ENCODE measurements at regions not wholly inside any gene's neighbourhood (a gene's known extent, or its start where the extent isn't known, plus 50 kb on each side); places are given as distances from the start of the nearest gene placed in this dataset.

DNA sequence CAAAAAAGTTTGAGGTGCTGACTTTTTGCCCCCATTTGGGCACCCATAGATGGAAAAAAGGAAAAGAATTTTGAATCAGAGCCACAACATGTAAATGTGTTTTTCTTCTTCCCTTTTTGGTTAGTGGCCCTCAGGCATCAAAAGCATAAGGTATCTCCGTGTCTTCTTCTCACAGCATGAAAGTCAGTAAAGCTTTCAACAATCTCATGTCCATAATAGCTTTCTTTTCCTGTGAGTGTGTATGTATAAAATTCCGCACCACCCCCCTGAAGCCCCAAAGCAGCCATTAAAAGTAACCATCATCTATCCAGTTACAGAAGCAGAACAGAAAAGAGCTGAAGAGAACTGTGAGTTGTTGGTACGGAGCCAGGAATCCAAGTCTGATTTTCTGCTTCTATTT lies 1539.7 kb upstream of the ACVR2A start:
- TF ChIP-seq, protein P1, sequence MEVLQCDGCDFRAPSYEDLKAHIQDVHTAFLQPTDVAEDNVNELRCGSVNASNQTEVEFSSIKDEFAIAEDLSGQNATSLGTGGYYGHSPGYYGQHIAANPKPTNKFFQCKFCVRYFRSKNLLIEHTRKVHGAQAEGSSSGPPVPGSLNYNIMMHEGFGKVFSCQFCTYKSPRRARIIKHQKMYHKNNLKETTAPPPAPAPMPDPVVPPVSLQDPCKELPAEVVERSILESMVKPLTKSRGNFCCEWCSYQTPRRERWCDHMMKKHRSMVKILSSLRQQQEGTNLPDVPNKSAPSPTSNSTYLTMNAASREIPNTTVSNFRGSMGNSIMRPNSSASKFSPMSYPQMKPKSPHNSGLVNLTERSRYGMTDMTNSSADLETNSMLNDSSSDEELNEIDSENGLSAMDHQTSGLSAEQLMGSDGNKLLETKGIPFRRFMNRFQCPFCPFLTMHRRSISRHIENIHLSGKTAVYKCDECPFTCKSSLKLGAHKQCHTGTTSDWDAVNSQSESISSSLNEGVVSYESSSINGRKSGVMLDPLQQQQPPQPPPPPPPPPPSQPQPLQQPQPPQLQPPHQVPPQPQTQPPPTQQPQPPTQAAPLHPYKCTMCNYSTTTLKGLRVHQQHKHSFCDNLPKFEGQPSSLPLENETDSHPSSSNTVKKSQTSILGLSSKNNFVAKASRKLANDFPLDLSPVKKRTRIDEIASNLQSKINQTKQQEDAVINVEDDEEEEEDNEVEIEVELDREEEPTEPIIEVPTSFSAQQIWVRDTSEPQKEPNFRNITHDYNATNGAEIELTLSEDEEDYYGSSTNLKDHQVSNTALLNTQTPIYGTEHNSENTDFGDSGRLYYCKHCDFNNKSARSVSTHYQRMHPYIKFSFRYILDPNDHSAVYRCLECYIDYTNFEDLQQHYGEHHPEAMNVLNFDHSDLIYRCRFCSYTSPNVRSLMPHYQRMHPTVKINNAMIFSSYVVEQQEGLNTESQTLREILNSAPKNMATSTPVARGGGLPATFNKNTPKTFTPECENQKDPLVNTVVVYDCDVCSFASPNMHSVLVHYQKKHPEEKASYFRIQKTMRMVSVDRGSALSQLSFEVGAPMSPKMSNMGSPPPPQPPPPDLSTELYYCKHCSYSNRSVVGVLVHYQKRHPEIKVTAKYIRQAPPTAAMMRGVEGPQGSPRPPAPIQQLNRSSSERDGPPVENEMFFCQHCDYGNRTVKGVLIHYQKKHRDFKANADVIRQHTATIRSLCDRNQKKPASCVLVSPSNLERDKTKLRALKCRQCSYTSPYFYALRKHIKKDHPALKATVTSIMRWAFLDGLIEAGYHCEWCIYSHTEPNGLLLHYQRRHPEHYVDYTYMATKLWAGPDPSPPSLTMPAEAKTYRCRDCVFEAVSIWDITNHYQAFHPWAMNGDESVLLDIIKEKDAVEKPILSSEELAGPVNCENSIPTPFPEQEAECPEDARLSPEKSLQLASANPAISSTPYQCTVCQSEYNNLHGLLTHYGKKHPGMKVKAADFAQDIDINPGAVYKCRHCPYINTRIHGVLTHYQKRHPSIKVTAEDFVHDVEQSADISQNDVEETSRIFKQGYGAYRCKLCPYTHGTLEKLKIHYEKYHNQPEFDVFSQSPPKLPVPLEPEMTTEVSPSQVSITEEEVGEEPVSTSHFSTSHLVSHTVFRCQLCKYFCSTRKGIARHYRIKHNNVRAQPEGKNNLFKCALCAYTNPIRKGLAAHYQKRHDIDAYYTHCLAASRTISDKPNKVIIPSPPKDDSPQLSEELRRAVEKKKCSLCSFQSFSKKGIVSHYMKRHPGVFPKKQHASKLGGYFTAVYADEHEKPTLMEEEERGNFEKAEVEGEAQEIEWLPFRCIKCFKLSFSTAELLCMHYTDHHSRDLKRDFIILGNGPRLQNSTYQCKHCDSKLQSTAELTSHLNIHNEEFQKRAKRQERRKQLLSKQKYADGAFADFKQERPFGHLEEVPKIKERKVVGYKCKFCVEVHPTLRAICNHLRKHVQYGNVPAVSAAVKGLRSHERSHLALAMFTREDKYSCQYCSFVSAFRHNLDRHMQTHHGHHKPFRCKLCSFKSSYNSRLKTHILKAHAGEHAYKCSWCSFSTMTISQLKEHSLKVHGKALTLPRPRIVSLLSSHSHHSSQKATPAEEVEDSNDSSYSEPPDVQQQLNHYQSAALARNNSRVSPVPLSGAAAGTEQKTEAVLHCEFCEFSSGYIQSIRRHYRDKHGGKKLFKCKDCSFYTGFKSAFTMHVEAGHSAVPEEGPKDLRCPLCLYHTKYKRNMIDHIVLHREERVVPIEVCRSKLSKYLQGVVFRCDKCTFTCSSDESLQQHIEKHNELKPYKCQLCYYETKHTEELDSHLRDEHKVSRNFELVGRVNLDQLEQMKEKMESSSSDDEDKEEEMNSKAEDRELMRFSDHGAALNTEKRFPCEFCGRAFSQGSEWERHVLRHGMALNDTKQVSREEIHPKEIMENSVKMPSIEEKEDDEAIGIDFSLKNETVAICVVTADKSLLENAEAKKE (CRISPR knock-in tag; IDR thresholded peaks at IDR 0.05) = no peak
- TF ChIP-seq CREB1 (CRISPR knock-in tag; IDR thresholded peaks at IDR 0.05; ENCODE audit: low read depth) = no peak
- TF ChIP-seq EZH2 (IDR thresholded peaks at IDR 0.05; ENCODE audit: low read depth, unreplicated experiment) = no peak
- no peak for TF ChIP-seq CTCF (conservative IDR thresholded peaks at IDR 0.05; ENCODE audit: low read depth in 2 of 2)
- TF ChIP-seq EZH2phosphoT487 (IDR thresholded peaks at IDR 0.05; ENCODE audit: unreplicated experiment) = no peak
- TF ChIP-seq ZNF331 (CRISPR knock-in tag; IDR thresholded peaks at IDR 0.05; ENCODE audit: low read depth) = no peak
- TF ChIP-seq, protein P2, sequence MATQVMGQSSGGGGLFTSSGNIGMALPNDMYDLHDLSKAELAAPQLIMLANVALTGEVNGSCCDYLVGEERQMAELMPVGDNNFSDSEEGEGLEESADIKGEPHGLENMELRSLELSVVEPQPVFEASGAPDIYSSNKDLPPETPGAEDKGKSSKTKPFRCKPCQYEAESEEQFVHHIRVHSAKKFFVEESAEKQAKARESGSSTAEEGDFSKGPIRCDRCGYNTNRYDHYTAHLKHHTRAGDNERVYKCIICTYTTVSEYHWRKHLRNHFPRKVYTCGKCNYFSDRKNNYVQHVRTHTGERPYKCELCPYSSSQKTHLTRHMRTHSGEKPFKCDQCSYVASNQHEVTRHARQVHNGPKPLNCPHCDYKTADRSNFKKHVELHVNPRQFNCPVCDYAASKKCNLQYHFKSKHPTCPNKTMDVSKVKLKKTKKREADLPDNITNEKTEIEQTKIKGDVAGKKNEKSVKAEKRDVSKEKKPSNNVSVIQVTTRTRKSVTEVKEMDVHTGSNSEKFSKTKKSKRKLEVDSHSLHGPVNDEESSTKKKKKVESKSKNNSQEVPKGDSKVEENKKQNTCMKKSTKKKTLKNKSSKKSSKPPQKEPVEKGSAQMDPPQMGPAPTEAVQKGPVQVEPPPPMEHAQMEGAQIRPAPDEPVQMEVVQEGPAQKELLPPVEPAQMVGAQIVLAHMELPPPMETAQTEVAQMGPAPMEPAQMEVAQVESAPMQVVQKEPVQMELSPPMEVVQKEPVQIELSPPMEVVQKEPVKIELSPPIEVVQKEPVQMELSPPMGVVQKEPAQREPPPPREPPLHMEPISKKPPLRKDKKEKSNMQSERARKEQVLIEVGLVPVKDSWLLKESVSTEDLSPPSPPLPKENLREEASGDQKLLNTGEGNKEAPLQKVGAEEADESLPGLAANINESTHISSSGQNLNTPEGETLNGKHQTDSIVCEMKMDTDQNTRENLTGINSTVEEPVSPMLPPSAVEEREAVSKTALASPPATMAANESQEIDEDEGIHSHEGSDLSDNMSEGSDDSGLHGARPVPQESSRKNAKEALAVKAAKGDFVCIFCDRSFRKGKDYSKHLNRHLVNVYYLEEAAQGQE (IDR thresholded peaks at IDR 0.05; ENCODE audit: unreplicated experiment) = no peak
- no peak for TF ChIP-seq JUNB (IDR thresholded peaks at IDR 0.05; ENCODE audit: unreplicated experiment)

Measured in GM23338 (cell line).